ENCODE measurements at regions not wholly inside any gene's neighbourhood (a gene's known extent, or its start where the extent isn't known, plus 50 kb on each side); places are given as distances from the start of the nearest gene placed in this dataset.

DNA sequence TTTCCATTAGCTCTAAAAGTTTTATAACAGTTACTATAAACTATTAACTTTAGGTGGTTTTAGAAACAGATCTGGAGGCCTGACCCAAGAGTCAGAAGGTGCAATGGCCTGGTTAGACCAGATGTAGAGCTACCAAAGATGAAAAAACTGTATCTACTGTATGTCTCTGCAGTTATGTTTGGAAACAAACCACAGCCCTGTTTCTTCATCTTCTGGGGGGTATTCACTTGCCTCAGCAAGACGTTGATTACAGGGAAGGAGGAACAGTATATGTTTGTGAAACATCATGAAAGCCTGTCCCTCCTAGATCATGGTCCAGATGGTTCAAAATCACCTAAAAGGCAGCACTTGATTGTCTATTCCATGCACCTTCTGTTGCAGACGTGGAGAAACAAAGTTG lies 220.2 kb downstream of the SUCLG1 start:
- H3K9ac ChIP-seq (ENCODE audit: insufficient read depth in 1 of 2, low read depth in 2 of 2, low read length in 2 of 2): no peak overlapping the region
- no peak overlapping the region for H2AFZ ChIP-seq (ENCODE audit: low read depth, low read length)
- no peak overlapping the region for H3K4me3 ChIP-seq
- DNase-seq (ENCODE audit: extremely low read depth in 1 of 4, low spot score in 3 of 4) (no peak), FAIRE-seq (no peak), ATAC-seq (no peak)
- POLR2A ChIA-PET: interaction anchor here (0.6 kb wide), 1 partner anchor 263 kb away, joined by 3 read pairs; no protein-coding TSS in a partner anchor
- TF ChIP-seq POLR2AphosphoS5 (IDR thresholded peaks at IDR 0.05; ENCODE audit: control insufficient read depth, insufficient read depth, low read depth, low read length): no peak
- no peak for TF ChIP-seq BACH1 (tag; IDR thresholded peaks at IDR 0.05)
- no peak for TF ChIP-seq HNRNPK (IDR thresholded peaks at IDR 0.05; ENCODE audit: low read depth, low read length, poor library complexity, severe bottlenecking)
- TF ChIP-seq KDM5B (IDR thresholded peaks at IDR 0.05; ENCODE audit: insufficient replicate concordance, low read depth, low read length): no peak
- TF ChIP-seq, protein P1, sequence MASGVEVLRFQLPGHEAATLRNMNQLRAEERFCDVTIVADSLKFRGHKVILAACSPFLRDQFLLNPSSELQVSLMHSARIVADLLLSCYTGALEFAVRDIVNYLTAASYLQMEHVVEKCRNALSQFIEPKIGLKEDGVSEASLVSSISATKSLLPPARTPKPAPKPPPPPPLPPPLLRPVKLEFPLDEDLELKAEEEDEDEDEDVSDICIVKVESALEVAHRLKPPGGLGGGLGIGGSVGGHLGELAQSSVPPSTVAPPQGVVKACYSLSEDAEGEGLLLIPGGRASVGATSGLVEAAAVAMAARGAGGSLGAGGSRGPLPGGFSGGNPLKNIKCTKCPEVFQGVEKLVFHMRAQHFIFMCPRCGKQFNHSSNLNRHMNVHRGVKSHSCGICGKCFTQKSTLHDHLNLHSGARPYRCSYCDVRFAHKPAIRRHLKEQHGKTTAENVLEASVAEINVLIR (CRISPR knock-in tag; IDR thresholded peaks at IDR 0.05): no peak
- TF ChIP-seq RFX5 (IDR thresholded peaks at IDR 0.05; ENCODE audit: low read depth, low read length): no peak
- no peak for TF ChIP-seq SMARCB1 (IDR thresholded peaks at IDR 0.05; ENCODE audit: insufficient read length, low read depth)
- TF ChIP-seq NR1H2 (CRISPR knock-in tag; IDR thresholded peaks at IDR 0.05): no peak
- no peak for TF ChIP-seq ATF1 (CRISPR knock-in tag; IDR thresholded peaks at IDR 0.05)
- TF ChIP-seq ATF1 (tag; IDR thresholded peaks at IDR 0.05): no peak
- TF ChIP-seq CBFB (CRISPR knock-in tag; IDR thresholded peaks at IDR 0.05): no peak
- no peak for TF ChIP-seq BRF1 (IDR thresholded peaks at IDR 0.05; ENCODE audit: borderline replicate concordance, extremely low read depth, insufficient read length)
- TF ChIP-seq ZBTB1 (CRISPR knock-in tag; IDR thresholded peaks at IDR 0.05; ENCODE audit: borderline replicate concordance, low read depth): no peak
- TF ChIP-seq ZNF431 (CRISPR knock-in tag; IDR thresholded peaks at IDR 0.05): no peak
- no peak for TF ChIP-seq ZNF311 (CRISPR knock-in tag; IDR thresholded peaks at IDR 0.05)
- no peak for TF ChIP-seq LCOR (CRISPR knock-in tag; IDR thresholded peaks at IDR 0.05)
- TF ChIP-seq GMEB1 (CRISPR knock-in tag; IDR thresholded peaks at IDR 0.05): no peak
- TF ChIP-seq, protein P2, sequence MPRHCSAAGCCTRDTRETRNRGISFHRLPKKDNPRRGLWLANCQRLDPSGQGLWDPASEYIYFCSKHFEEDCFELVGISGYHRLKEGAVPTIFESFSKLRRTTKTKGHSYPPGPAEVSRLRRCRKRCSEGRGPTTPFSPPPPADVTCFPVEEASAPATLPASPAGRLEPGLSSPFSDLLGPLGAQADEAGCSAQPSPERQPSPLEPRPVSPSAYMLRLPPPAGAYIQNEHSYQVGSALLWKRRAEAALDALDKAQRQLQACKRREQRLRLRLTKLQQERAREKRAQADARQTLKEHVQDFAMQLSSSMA (CRISPR knock-in tag; IDR thresholded peaks at IDR 0.05): no peak
- TF ChIP-seq HDAC8 (tag; IDR thresholded peaks at IDR 0.05): no peak
- no peak for TF ChIP-seq ZNF77 (CRISPR knock-in tag; IDR thresholded peaks at IDR 0.05)
- H3K4me1 ChIP-seq (replicated peaks in 1 of 2; ENCODE audit: control insufficient read depth in 2 of 2, insufficient read depth in 2 of 2, low read length in 2 of 2): no peaks in the 10 kb centered on the region
- H3K79me2 ChIP-seq (ENCODE audit: control insufficient read depth, insufficient read depth, low read length): no peaks in the 10 kb centered on the region
- H4K20me1 ChIP-seq (replicated peaks; ENCODE audit: control insufficient read depth, insufficient read depth, low read length): no peaks in the 10 kb centered on the region
- 0% methylated on average over 2 of the region's 2 CpGs for WGBS (ENCODE audit: insufficient coverage, low coverage, missing lambda C conversion rate)
- CTCF ChIA-PET (ENCODE audit: low intra/inter-chr PET ratio): no interaction called here
- in situ Hi-C loops (cut with MboI): no loop called here
- H3K27ac ChIP-seq (ENCODE audit: extremely low read depth, low read depth, low read length): no peak overlapping the region
- H3K27me3 ChIP-seq (ENCODE audit: control insufficient read depth in 2 of 2, insufficient read depth in 2 of 2, low read length in 2 of 2): no peaks in the 10 kb centered on the region
- H3K36me3 ChIP-seq (ENCODE audit: control insufficient read depth, insufficient read depth, low read length): no peaks in the 10 kb centered on the region
- intact Hi-C loops (cut with micrococcal nuclease): no loop called here
- H3K9me1 ChIP-seq (ENCODE audit: control insufficient read depth, insufficient read depth, low read length): no peaks in the 10 kb centered on the region
- no peaks in the 10 kb centered on the region for H3K9me3 ChIP-seq (replicated peaks; ENCODE audit: control insufficient read depth, insufficient read depth, low read depth, low read length)
- no peak overlapping the region for H3K4me2 ChIP-seq (ENCODE audit: insufficient read depth, low read length)
- no TSS peak for BruUV-seq (replicated peaks)
